Neural progenitor cell (in vitro differentiated cells): ENCODE measurements at regions not wholly inside any gene's neighbourhood (a gene's known extent, or its start where the extent isn't known, plus 50 kb on each side); places are given as distances from the start of the nearest gene placed in this dataset.

Experiments used
- EZH2 ChIP-seq: fragments of 200-600 bp; sonication (generic); IDR thresholded peaks from 2 replicates; pipeline ENCODE4 v1.6.1; 2017; ENCODE audit warnings: antibody characterized with exemption, mild to moderate bottlenecking, moderate library complexity
- EZH2phosphoT487 ChIP-seq: fragments of 200-600 bp; sonication (generic); IDR thresholded peaks from 2 replicates; pipeline ENCODE4 v1.6.1; 2017; ENCODE audit warnings: antibody characterized with exemption
- TF ChIP-seq, protein P1 (sequence below): fragments of 200-600 bp; sonication (generic); IDR thresholded peaks from 2 replicates; pipeline ENCODE4 v1.5.1; 2017; ENCODE audit warnings: antibody characterized with exemption, mild to moderate bottlenecking

DNA sequence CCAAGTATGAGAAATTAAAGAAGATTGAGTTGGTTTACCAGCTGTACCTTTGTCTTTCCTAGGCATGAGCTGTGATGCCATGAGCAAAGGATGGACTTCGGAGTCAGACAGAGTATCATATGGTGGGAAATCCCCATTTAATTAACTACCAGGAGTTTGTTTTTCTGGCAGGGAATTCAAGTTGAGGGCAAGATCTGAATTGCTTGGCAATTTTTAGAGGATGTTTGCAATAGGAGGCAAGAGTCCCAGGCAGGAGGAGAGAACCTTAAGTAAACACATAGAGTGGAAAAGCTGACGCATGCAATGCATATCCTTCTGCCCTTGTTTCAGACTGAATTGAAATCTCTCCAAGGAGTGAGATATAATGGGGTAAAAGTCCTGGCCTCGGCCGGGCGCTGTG lies 569.7 kb upstream of the MDFIC2 start:
- TF ChIP-seq, protein P1, sequence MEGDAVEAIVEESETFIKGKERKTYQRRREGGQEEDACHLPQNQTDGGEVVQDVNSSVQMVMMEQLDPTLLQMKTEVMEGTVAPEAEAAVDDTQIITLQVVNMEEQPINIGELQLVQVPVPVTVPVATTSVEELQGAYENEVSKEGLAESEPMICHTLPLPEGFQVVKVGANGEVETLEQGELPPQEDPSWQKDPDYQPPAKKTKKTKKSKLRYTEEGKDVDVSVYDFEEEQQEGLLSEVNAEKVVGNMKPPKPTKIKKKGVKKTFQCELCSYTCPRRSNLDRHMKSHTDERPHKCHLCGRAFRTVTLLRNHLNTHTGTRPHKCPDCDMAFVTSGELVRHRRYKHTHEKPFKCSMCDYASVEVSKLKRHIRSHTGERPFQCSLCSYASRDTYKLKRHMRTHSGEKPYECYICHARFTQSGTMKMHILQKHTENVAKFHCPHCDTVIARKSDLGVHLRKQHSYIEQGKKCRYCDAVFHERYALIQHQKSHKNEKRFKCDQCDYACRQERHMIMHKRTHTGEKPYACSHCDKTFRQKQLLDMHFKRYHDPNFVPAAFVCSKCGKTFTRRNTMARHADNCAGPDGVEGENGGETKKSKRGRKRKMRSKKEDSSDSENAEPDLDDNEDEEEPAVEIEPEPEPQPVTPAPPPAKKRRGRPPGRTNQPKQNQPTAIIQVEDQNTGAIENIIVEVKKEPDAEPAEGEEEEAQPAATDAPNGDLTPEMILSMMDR, result no peak
- TF ChIP-seq EZH2phosphoT487 (no peak), EZH2 (no peak)
